ENCODE measurements at regions not wholly inside any gene's neighbourhood (a gene's known extent, or its start where the extent isn't known, plus 50 kb on each side); places are given as distances from the start of the nearest gene placed in this dataset.

- no peak overlapping the region for H3K9ac ChIP-seq (ENCODE audit: insufficient read length)
- no peak for DNase-seq (ENCODE audit: low read depth, low spot score)
- H3K9me3 ChIP-seq (ENCODE audit: low read depth, low read length) = no peaks in the 10 kb centered on the region
- no peak overlapping the region for H3K4me3 ChIP-seq
- TF ChIP-seq EZH2 (IDR thresholded peaks at IDR 0.05) (no peak), FOXP2 (optimal IDR thresholded peaks at IDR 0.05; ENCODE audit: control extremely low read depth, extremely low read length, insufficient read depth) (no peak), POLR2AphosphoS5 (IDR thresholded peaks at IDR 0.05; ENCODE audit: borderline replicate concordance, low read depth, low read length) (no peak)
- no peak overlapping the region for H3K27ac ChIP-seq
- no peaks in the 10 kb centered on the region for H3K36me3 ChIP-seq (ENCODE audit: insufficient read depth, low read length)
These were observed 84.9 kb downstream of the TRIM42 start for GRCh38 chr3:140762746-140763145.

GRCh38 chr3:140763532-140763931 is 85.7 kb downstream of the TRIM42 start:
- Histone ChIP-seq H3K4me3 (no peak overlapping the region), H3K27ac (no peak overlapping the region), H3K9me3 (ENCODE audit: low read depth, low read length) (no peaks in the 10 kb centered on the region), H3K9ac (ENCODE audit: insufficient read length) (no peak overlapping the region), H3K36me3 (ENCODE audit: insufficient read depth, low read length) (no peaks in the 10 kb centered on the region)
- DNase-seq (ENCODE audit: low read depth, low spot score) = no peak
- no peak for TF ChIP-seq POLR2AphosphoS5 (IDR thresholded peaks at IDR 0.05; ENCODE audit: borderline replicate concordance, low read depth, low read length)
- TF ChIP-seq EZH2 (IDR thresholded peaks at IDR 0.05) = no peak
- TF ChIP-seq FOXP2 (optimal IDR thresholded peaks at IDR 0.05; ENCODE audit: control extremely low read depth, extremely low read length, insufficient read depth) = no peak

GRCh38 chr3:140765246-140765645 is 87.4 kb downstream of the TRIM42 start:
- Histone ChIP-seq H3K9me3 (ENCODE audit: low read depth, low read length) (no peaks in the 10 kb centered on the region), H3K27ac (no peak overlapping the region), H3K36me3 (ENCODE audit: insufficient read depth, low read length) (no peaks in the 10 kb centered on the region), H3K9ac (ENCODE audit: insufficient read length) (no peak overlapping the region), H3K4me3 (no peak overlapping the region)
- no peak for DNase-seq (ENCODE audit: low read depth, low spot score)
- TF ChIP-seq FOXP2 (optimal IDR thresholded peaks at IDR 0.05; ENCODE audit: control extremely low read depth, extremely low read length, insufficient read depth) = no peak
- no peak for TF ChIP-seq POLR2AphosphoS5 (IDR thresholded peaks at IDR 0.05; ENCODE audit: borderline replicate concordance, low read depth, low read length)
- TF ChIP-seq EZH2 (IDR thresholded peaks at IDR 0.05) = no peak

GRCh38 chr3:140766465-140766864 is 88.6 kb downstream of the TRIM42 start:
- Histone ChIP-seq H3K4me3 (no peak overlapping the region), H3K27ac (no peak overlapping the region), H3K9me3 (ENCODE audit: low read depth, low read length) (no peaks in the 10 kb centered on the region), H3K36me3 (ENCODE audit: insufficient read depth, low read length) (no peaks in the 10 kb centered on the region), H3K9ac (ENCODE audit: insufficient read length) (no peak overlapping the region)
- TF ChIP-seq FOXP2 (optimal IDR thresholded peaks at IDR 0.05; ENCODE audit: control extremely low read depth, extremely low read length, insufficient read depth) (no peak), POLR2AphosphoS5 (IDR thresholded peaks at IDR 0.05; ENCODE audit: borderline replicate concordance, low read depth, low read length) (no peak), EZH2 (IDR thresholded peaks at IDR 0.05) (no peak)
- DNase-seq (ENCODE audit: low read depth, low spot score) = no peak

- Histone ChIP-seq H3K9me3 (ENCODE audit: low read depth, low read length) (no peaks in the 10 kb centered on the region), H3K27ac (no peak overlapping the region), H3K4me3 (no peak overlapping the region), H3K36me3 (ENCODE audit: insufficient read depth, low read length) (no peaks in the 10 kb centered on the region), H3K9ac (ENCODE audit: insufficient read length) (no peak overlapping the region)
- DNase-seq (ENCODE audit: low read depth, low spot score) = no peak
- TF ChIP-seq FOXP2 (optimal IDR thresholded peaks at IDR 0.05; ENCODE audit: control extremely low read depth, extremely low read length, insufficient read depth) (no peak), EZH2 (IDR thresholded peaks at IDR 0.05) (no peak), POLR2AphosphoS5 (IDR thresholded peaks at IDR 0.05; ENCODE audit: borderline replicate concordance, low read depth, low read length) (no peak)
These were observed 89.7 kb downstream of the TRIM42 start for GRCh38 chr3:140767566-140767965.

GRCh38 chr3:140768941-140769340 is 91.1 kb downstream of the TRIM42 start:
- Histone ChIP-seq H3K36me3 (ENCODE audit: insufficient read depth, low read length) (no peaks in the 10 kb centered on the region), H3K9me3 (ENCODE audit: low read depth, low read length) (no peaks in the 10 kb centered on the region), H3K27ac (no peak overlapping the region), H3K4me3 (no peak overlapping the region), H3K9ac (ENCODE audit: insufficient read length) (no peak overlapping the region)
- no peak for DNase-seq (ENCODE audit: low read depth, low spot score)
- TF ChIP-seq POLR2AphosphoS5 (IDR thresholded peaks at IDR 0.05; ENCODE audit: borderline replicate concordance, low read depth, low read length) = no peak
- no peak for TF ChIP-seq FOXP2 (optimal IDR thresholded peaks at IDR 0.05; ENCODE audit: control extremely low read depth, extremely low read length, insufficient read depth)
- TF ChIP-seq EZH2 (IDR thresholded peaks at IDR 0.05) = no peak

- Histone ChIP-seq H3K36me3 (ENCODE audit: insufficient read depth, low read length) (no peaks in the 10 kb centered on the region), H3K27ac (no peak overlapping the region), H3K9ac (ENCODE audit: insufficient read length) (no peak overlapping the region), H3K4me3 (no peak overlapping the region), H3K9me3 (ENCODE audit: low read depth, low read length) (no peaks in the 10 kb centered on the region)
- no peak for DNase-seq (ENCODE audit: low read depth, low spot score)
- TF ChIP-seq FOXP2 (optimal IDR thresholded peaks at IDR 0.05; ENCODE audit: control extremely low read depth, extremely low read length, insufficient read depth) (no peak), POLR2AphosphoS5 (IDR thresholded peaks at IDR 0.05; ENCODE audit: borderline replicate concordance, low read depth, low read length) (no peak), EZH2 (IDR thresholded peaks at IDR 0.05) (no peak)
These were observed 92.1 kb downstream of the TRIM42 start for GRCh38 chr3:140769951-140770350.

GRCh38 chr3:140770977-140771667 is 93.3 kb downstream of the TRIM42 start:
- no peak overlapping the region for H3K9ac ChIP-seq (ENCODE audit: insufficient read length)
- H3K9me3 ChIP-seq (ENCODE audit: low read depth, low read length) = no peaks in the 10 kb centered on the region
- no peak overlapping the region for H3K4me3 ChIP-seq
- TF ChIP-seq EZH2 (IDR thresholded peaks at IDR 0.05) = no peak
- TF ChIP-seq POLR2AphosphoS5 (IDR thresholded peaks at IDR 0.05; ENCODE audit: borderline replicate concordance, low read depth, low read length) = no peak
- no peak for TF ChIP-seq FOXP2 (optimal IDR thresholded peaks at IDR 0.05; ENCODE audit: control extremely low read depth, extremely low read length, insufficient read depth)
- no peak overlapping the region for H3K27ac ChIP-seq
- no peaks in the 10 kb centered on the region for H3K36me3 ChIP-seq (ENCODE audit: insufficient read depth, low read length)
- DNase-seq (ENCODE audit: low read depth, low spot score) = no peak
